ENCODE measurements at regions not wholly inside any gene's neighbourhood (a gene's known extent, or its start where the extent isn't known, plus 50 kb on each side); places are given as distances from the start of the nearest gene placed in this dataset.
"Not testable (repeated sequence)": the region's sequence is repeated elsewhere in the genome, so short reads cannot be mapped to it uniquely, and the experiment has no call there.

DNA sequence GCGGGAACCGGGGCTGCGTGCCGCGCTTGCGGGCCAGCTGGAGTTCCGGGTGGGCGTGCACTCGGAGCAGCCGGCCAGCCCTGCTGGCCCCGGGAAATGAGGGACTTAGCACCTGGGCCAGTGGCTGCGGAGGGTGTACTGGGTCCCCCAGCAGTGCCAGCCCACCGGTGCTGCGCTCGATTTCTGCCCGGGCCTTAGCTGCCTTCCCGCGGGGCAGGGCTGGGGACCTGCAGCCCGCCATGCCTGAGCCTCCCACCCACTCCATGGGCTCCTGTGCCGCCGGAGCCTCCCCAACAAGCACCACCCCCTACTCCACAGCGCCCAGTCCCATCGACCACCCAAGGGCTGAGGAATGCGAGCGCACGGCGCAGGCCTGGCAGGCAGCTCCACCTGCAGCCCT, 77.3 kb downstream of the LYZL1 start:
- TF ChIP-seq POLR2A, POLR2AphosphoS5, TAF1, POU2F2 (IDR thresholded peaks at IDR 0.05; ENCODE audit: low read depth, low read length): not testable (repeated sequence)

Data from GM12891 (cell line).